Adrenal gland (tissue), 9 donors: ENCODE measurements at regions not wholly inside any gene's neighbourhood (a gene's known extent, or its start where the extent isn't known, plus 50 kb on each side); places are given as distances from the start of the nearest gene placed in this dataset.

Experiments
- DNase-seq, 7 donors: peaks; one replicate each; pipeline ENCODE4 v3.0.0-alpha.2; 2019 to 2020
- H3K27ac ChIP-seq, 5 donors: fragments of 200-600 bp; sonication (generic) in 4 of 5; 1 replicate in 3 of 5; 2 replicates in 2 of 5; pipeline versions ENCODE4 v1.5.1 to v1.8.0; 2016 to 2020; ENCODE audit warnings: mild to moderate bottlenecking in 1 of 5
- H3K27me3 ChIP-seq: fragments of 200-600 bp; 2 replicates; pipeline ENCODE4 v1.8.0; 2021
- H3K36me3 ChIP-seq, 2 donors: fragments of 200-600 bp; replicated peaks in 1 of 2; 1 replicate in 1 of 2; 2 replicates in 1 of 2; pipeline versions ENCODE4 v1.5.1 to v1.8.0; 2018 to 2022
- H3K4me1 ChIP-seq, 2 donors: fragments of 200-600 bp; replicated peaks in 1 of 2; 1 replicate in 1 of 2; 2 replicates in 1 of 2; pipeline versions ENCODE4 v1.5.1 to v1.8.0; 2018 to 2021
- H3K4me3 ChIP-seq, 4 donors: fragments of 200-600 bp; sonication (generic) in 3 of 4; one replicate each; pipeline ENCODE4 v1.5.1; 2016 to 2018
- H3K9me3 ChIP-seq, 3 donors: fragments of 200-600 bp; sonication (generic) in 1 of 3; replicated peaks in 1 of 3; 1 replicate in 2 of 3; 2 replicates in 1 of 3; pipeline versions ENCODE4 v1.5.1 to v1.8.0; 2016 to 2021
- POLR2A ChIP-seq, 2 donors: fragments of 450-650 bp; IDR thresholded peaks; one replicate each; pipeline ENCODE4 v1.6.1; 2017; ENCODE audit warnings: antibody characterized with exemption in 2 of 2, mild to moderate bottlenecking in 2 of 2, moderate library complexity in 1 of 2
- WGBS, 4 donors: extraction: QIAGEN DNeasy Blood & Tissue Kit in 2 of 4; methylation state at CpG; one replicate each; pipeline versions ENCODE4 v1.1.5 to v1.1.7; 2013 to 2017; 5-methylcytosine and 5-hydroxymethylcytosine counted together
- intact Hi-C, 2 donors: fragments of 100-400 bp; cut with DNase I; formaldehyde crosslinking; loops; one replicate each; pipeline versions ENCODE4 v1.14.1 to v1.15.0; 2022 to 2023
- TF ChIP-seq, protein P1 (sequence below), 6 experiments: fragments of 450-650 bp in 4 of 6; fragments of 200-600 bp in 2 of 6; sonication (generic) in 1 of 6; IDR thresholded peaks; 1 replicate in 5 of 6; 2 replicates in 1 of 6; pipeline versions ENCODE4 v1.5.1 to v1.8.0; 2016 to 2021; ENCODE audit warnings: antibody characterized with exemption in 6 of 6, mild to moderate bottlenecking in 2 of 6, moderate library complexity in 1 of 6
- donor health status: healthy with polysubstance abuse.
- donor health status: Bipolar disorder and iron deficiency.
- donor health status: DM: yes; HTN: yes; CAD: no.
- donor health status: DM: no; HTN: no; CAD: no.
- donor health status: DM: no; HTN: no; CAD: no.

GRCh38 chr12:88778064-88778463, 197.8 kb upstream of the KITLG start:
- no peaks in the 10 kb centered on the region for H3K36me3 ChIP-seq
- no peak for DNase-seq
- H3K4me3 ChIP-seq = no peak overlapping the region
- H3K4me1 ChIP-seq = no peaks in the 10 kb centered on the region
- WGBS, 4 donors = 76 to 92% (median 84%) methylated on average over 1 of the region's 1 CpG
- intact Hi-C loops = no loop called here
- H3K27me3 ChIP-seq = no peaks in the 10 kb centered on the region
- H3K27ac ChIP-seq = no peak overlapping the region
- no peaks in the 10 kb centered on the region for H3K9me3 ChIP-seq
- TF ChIP-seq, protein P1, sequence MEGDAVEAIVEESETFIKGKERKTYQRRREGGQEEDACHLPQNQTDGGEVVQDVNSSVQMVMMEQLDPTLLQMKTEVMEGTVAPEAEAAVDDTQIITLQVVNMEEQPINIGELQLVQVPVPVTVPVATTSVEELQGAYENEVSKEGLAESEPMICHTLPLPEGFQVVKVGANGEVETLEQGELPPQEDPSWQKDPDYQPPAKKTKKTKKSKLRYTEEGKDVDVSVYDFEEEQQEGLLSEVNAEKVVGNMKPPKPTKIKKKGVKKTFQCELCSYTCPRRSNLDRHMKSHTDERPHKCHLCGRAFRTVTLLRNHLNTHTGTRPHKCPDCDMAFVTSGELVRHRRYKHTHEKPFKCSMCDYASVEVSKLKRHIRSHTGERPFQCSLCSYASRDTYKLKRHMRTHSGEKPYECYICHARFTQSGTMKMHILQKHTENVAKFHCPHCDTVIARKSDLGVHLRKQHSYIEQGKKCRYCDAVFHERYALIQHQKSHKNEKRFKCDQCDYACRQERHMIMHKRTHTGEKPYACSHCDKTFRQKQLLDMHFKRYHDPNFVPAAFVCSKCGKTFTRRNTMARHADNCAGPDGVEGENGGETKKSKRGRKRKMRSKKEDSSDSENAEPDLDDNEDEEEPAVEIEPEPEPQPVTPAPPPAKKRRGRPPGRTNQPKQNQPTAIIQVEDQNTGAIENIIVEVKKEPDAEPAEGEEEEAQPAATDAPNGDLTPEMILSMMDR (IDR thresholded peaks at IDR 0.05) = no peak
- TF ChIP-seq POLR2A (IDR thresholded peaks at IDR 0.05) = no peak

DNA sequence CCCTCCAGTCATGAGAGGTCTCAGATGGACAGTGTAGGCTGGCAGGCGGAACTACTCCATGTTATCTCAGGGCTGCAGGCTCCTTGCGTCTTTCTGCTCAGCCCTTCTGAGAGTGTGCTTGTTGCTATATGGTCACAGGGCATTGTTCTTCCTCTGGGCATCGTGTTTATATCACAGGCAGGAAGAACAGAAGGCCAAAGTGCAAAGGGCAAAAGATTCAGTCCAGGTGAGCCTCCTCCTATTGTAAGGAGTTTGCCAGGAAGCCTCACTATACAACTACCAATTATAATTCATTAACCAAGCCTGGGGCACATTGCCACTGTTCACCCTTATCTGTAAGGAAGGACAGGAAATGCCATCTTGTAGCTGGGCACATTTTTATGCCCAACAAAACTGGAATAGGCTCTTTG, 195.5 kb upstream of the KITLG start:
- no peak for DNase-seq
- intact Hi-C loops = no loop called here
- 72 to 86% (median 78%) methylated on average over 3 of the region's 3 CpGs for WGBS, 4 donors

GRCh38 chr12:88767699-88768098, 187.4 kb upstream of the KITLG start:
- no peaks in the 10 kb centered on the region for H3K27me3 ChIP-seq
- intact Hi-C loops = no loop called here
- H3K36me3 ChIP-seq = no peaks in the 10 kb centered on the region
- TF ChIP-seq, protein P1 (IDR thresholded peaks at IDR 0.05) = no peak
- TF ChIP-seq POLR2A (IDR thresholded peaks at IDR 0.05) = no peak
- no peak overlapping the region for H3K27ac ChIP-seq
- no peak for DNase-seq
- H3K4me3 ChIP-seq = no peak overlapping the region
- 57 to 75% (median 68%) methylated on average over 1 of the region's 1 CpG for WGBS, 4 donors
- H3K9me3 ChIP-seq = no peaks in the 10 kb centered on the region
- no peaks in the 10 kb centered on the region for H3K4me1 ChIP-seq

More for the DNA sequence above, 195.5 kb upstream of the KITLG start:
- Histone ChIP-seq H3K4me1 (no peaks in the 10 kb centered on the region), H3K9me3 (no peaks in the 10 kb centered on the region), H3K36me3 (no peaks in the 10 kb centered on the region), H3K27me3 (no peaks in the 10 kb centered on the region), H3K4me3 (no peak overlapping the region), H3K27ac (no peak overlapping the region)
- no peak for TF ChIP-seq POLR2A (IDR thresholded peaks at IDR 0.05)
- TF ChIP-seq, protein P1 (IDR thresholded peaks at IDR 0.05) = no peak

GRCh38 chr12:88764781-88765480, 184.7 kb upstream of the KITLG start:
- Histone ChIP-seq H3K27ac (no peak overlapping the region), H3K4me1 (no peaks in the 10 kb centered on the region), H3K4me3 (no peak overlapping the region), H3K36me3 (no peaks in the 10 kb centered on the region), H3K9me3 (no peaks in the 10 kb centered on the region), H3K27me3 (no peaks in the 10 kb centered on the region)
- TF ChIP-seq POLR2A (IDR thresholded peaks at IDR 0.05) = no peak
- TF ChIP-seq, protein P1 (IDR thresholded peaks at IDR 0.05) = no peak
- intact Hi-C loops = no loop called here
- no peak for DNase-seq
- 69 to 82% (median 78%) methylated on average over 3 of the region's 3 CpGs for WGBS, 4 donors
